Kidney (tissue), 13 donors: ENCODE measurements at regions not wholly inside any gene's neighbourhood (a gene's known extent, or its start where the extent isn't known, plus 50 kb on each side); places are given as distances from the start of the nearest gene placed in this dataset.

Experiments used
- DNase-seq, 5 donors: peaks; one replicate each; pipeline ENCODE4 v3.0.0-alpha.2; 2013 to 2020
- FAIRE-seq: peaks from 2 replicates; lab custom pipeline; 2012; peaks lifted over from hg19 to GRCh38; lab: Jason Lieb, UNC
- H3K27ac ChIP-seq, 2 donors: one replicate each; pipeline ENCODE4 v1.7.0; 2013; ENCODE audit warnings: low read depth in 2 of 2, low read length in 2 of 2, inconsistent platforms in 1 of 2
- H3K27me3 ChIP-seq: one replicate; pipeline ENCODE4 v1.7.1; 2013; ENCODE audit warnings: low read length, inconsistent platforms; ENCODE audit not compliant: control insufficient read depth, insufficient read depth
- H3K36me3 ChIP-seq, 3 donors: one replicate each; pipeline versions ENCODE4 v1.7.0 to v1.7.1; 2013; ENCODE audit warnings: low read length in 3 of 3, control low read depth in 1 of 3, inconsistent platforms in 1 of 3; ENCODE audit not compliant: insufficient read depth in 3 of 3, control insufficient read depth in 2 of 3
- H3K4me1 ChIP-seq, 3 donors: one replicate each; pipeline versions ENCODE4 v1.7.0 to v1.7.1; 2013; ENCODE audit warnings: low read length in 3 of 3, inconsistent platforms in 1 of 3, low read depth in 1 of 3; ENCODE audit not compliant: control insufficient read depth in 2 of 3, insufficient read depth in 2 of 3
- H3K4me3 ChIP-seq, 3 donors: one replicate each; pipeline versions ENCODE4 v1.7.0 to v1.8.1; 2013; ENCODE audit warnings: low read length in 3 of 3, control low read depth in 1 of 3, inconsistent platforms in 1 of 3
- H3K9ac ChIP-seq, 3 donors: one replicate each; pipeline versions ENCODE4 v1.7.0 to v1.7.1; 2013; ENCODE audit warnings: low read length in 3 of 3, control low read depth in 1 of 3, inconsistent platforms in 1 of 3
- H3K9me3 ChIP-seq, 3 donors: one replicate each; pipeline versions ENCODE4 v1.7.0 to v1.7.1; 2013; ENCODE audit warnings: low read length in 3 of 3, control low read depth in 1 of 3, inconsistent platforms in 1 of 3; ENCODE audit not compliant: control insufficient read depth in 2 of 3, insufficient read depth in 1 of 3
- intact Hi-C: fragments of 100-400 bp; cut with DNase I; formaldehyde crosslinking; loops from one replicate; pipeline ENCODE4 v1.11.1; 2022
- TF ChIP-seq, protein P1 (sequence below): IDR thresholded peaks from 3 replicates; pipeline ENCODE4 v1.5.1; 2012; ENCODE audit warnings: mild to moderate bottlenecking, moderate library complexity, borderline replicate concordance; ENCODE audit not compliant: insufficient read depth; ENCODE audit errors: extremely low read depth
- donor health status: control.
- donor health status: control.
- donor health status: control.
- donor health status: control.
- donor health status: control.
- donor health status: DM: yes; HTN: yes; CAD: no.
- donor health status: Normal renal cell carcinoma (clear cell type).

GRCh38 chr1:2862814-2863647, 61.5 kb upstream of the TTC34 start:
- intact Hi-C loops = no loop called here
- no peaks in the 10 kb centered on the region for H3K4me1 ChIP-seq
- H3K36me3 ChIP-seq = no peaks in the 10 kb centered on the region
- H3K27ac ChIP-seq = no peak overlapping the region
- TF ChIP-seq, protein P1, sequence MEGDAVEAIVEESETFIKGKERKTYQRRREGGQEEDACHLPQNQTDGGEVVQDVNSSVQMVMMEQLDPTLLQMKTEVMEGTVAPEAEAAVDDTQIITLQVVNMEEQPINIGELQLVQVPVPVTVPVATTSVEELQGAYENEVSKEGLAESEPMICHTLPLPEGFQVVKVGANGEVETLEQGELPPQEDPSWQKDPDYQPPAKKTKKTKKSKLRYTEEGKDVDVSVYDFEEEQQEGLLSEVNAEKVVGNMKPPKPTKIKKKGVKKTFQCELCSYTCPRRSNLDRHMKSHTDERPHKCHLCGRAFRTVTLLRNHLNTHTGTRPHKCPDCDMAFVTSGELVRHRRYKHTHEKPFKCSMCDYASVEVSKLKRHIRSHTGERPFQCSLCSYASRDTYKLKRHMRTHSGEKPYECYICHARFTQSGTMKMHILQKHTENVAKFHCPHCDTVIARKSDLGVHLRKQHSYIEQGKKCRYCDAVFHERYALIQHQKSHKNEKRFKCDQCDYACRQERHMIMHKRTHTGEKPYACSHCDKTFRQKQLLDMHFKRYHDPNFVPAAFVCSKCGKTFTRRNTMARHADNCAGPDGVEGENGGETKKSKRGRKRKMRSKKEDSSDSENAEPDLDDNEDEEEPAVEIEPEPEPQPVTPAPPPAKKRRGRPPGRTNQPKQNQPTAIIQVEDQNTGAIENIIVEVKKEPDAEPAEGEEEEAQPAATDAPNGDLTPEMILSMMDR = no peak
- H3K9me3 ChIP-seq = no peaks in the 10 kb centered on the region
- FAIRE-seq (no peak), DNase-seq (peak in 2 of 5 donors; percentile 41 to 61)
- no peak overlapping the region for H3K9ac ChIP-seq
- peaks cover 2% of the 10 kb centered on the region for H3K27me3 ChIP-seq
- H3K4me3 ChIP-seq = no peak overlapping the region

DNA sequence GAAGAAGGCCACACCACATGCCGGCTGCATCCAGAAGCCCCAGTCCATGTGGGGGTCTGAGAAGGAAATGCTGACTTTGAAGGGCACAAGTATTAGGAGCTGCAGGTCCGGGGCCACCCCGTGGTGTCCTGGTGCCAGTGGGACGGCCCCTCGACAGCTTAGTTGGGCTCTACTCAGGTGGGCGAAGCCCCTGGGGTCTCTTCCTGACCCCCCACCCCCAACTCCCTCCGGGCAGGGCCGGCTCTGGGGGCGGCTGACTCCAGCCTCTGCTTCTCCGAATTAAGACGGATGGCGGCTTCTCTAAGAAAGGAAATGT, 62.1 kb upstream of the TTC34 start:
- no peak for FAIRE-seq
- Histone ChIP-seq H3K9me3 (no peaks in the 10 kb centered on the region), H3K4me1 (no peaks in the 10 kb centered on the region), H3K27me3 (peaks cover 2% of the 10 kb centered on the region), H3K36me3 (no peaks in the 10 kb centered on the region), H3K9ac (no peak overlapping the region), H3K27ac (no peak overlapping the region), H3K4me3 (no peak overlapping the region)
- peak in 2 of 5 donors; percentile 37 to 59 for DNase-seq
- TF ChIP-seq, protein P1 = no peak
- intact Hi-C loops = no loop called here

GRCh38 chr1:2864203-2864905, 62.9 kb upstream of the TTC34 start:
- intact Hi-C loops = no loop called here
- no peaks in the 10 kb centered on the region for H3K4me1 ChIP-seq
- peaks cover 2% of the 10 kb centered on the region for H3K27me3 ChIP-seq
- H3K27ac ChIP-seq = no peak overlapping the region
- H3K36me3 ChIP-seq = no peaks in the 10 kb centered on the region
- DNase-seq (peak in 1 of 5 donors; percentile 53), FAIRE-seq (no peak)
- no peak overlapping the region for H3K9ac ChIP-seq
- TF ChIP-seq, protein P1 = no peak
- no peak overlapping the region for H3K4me3 ChIP-seq
- H3K9me3 ChIP-seq = no peaks in the 10 kb centered on the region
